HL-60/S4 treated with phorbol 12-myristate 13-acetate at 8.2 ng/mL for 4 days and 3 days (cell line): ENCODE measurements at regions not wholly inside any gene's neighbourhood (a gene's known extent, or its start where the extent isn't known, plus 50 kb on each side); places are given as distances from the start of the nearest gene placed in this dataset.

Experiments
- in situ Hi-C: fragments of 300-500 bp; cut with MboI; formaldehyde crosslinking; loops from 2 replicates; pipeline ENCODE4 v1.15.0; 2022; ENCODE audit warnings: low sequenced_read_pairs

- in situ Hi-C loops = no loop called here
Observed at GRCh38 chr15:95208071-95208470, 976.7 kb downstream of the MCTP2 start.

- in situ Hi-C loops = no loop called here
Observed at GRCh38 chr15:95208988-95209387, 977.6 kb downstream of the MCTP2 start.

GRCh38 chr15:95210436-95210981 lies 979.1 kb downstream of the MCTP2 start:
- in situ Hi-C loops = no loop called here

- in situ Hi-C loops = no loop called here
Observed at GRCh38 chr15:95215017-95215416, 983.7 kb downstream of the MCTP2 start.

- in situ Hi-C loops = no loop called here
Observed at GRCh38 chr15:95226835-95227234, 995.5 kb downstream of the MCTP2 start.

GRCh38 chr15:95227235-95227634 lies 995.9 kb downstream of the MCTP2 start:
- in situ Hi-C loops = no loop called here

GRCh38 chr15:95228856-95229555 lies 997.6 kb downstream of the MCTP2 start:
- in situ Hi-C loops = no loop called here

GRCh38 chr15:95235033-95235432 lies 1003.7 kb downstream of the MCTP2 start:
- in situ Hi-C loops = no loop called here

- in situ Hi-C loops = no loop called here
Observed at GRCh38 chr15:95247071-95247984, 1016.0 kb downstream of the MCTP2 start.

- in situ Hi-C loops = no loop called here
Observed at GRCh38 chr15:95249524-95249923, 1018.2 kb downstream of the MCTP2 start.

- in situ Hi-C loops = loop anchor here (10.0 to 25.0 kb wide), 3 partner anchors 1085 to 1992 kb away; partner anchors contain the start of gene NR2F2
Observed at GRCh38 chr15:95252404-95252803, 1021.0 kb downstream of the MCTP2 start.

GRCh38 chr15:95254263-95254662 lies 1022.9 kb downstream of the MCTP2 start:
- in situ Hi-C loops = loop anchor here (10.0 to 25.0 kb wide), 3 partner anchors 1083 to 1991 kb away; partner anchors contain the start of gene NR2F2

GRCh38 chr15:95259513-95259912 lies 1028.2 kb downstream of the MCTP2 start:
- in situ Hi-C loops = loop anchor here (10.0 to 25.0 kb wide), 3 partner anchors 1078 to 1985 kb away; partner anchors contain the start of gene NR2F2

- in situ Hi-C loops = loop anchor here (10.0 to 25.0 kb wide), 3 partner anchors 1077 to 1985 kb away; partner anchors contain the start of gene NR2F2
Observed at GRCh38 chr15:95259965-95260364, 1028.6 kb downstream of the MCTP2 start.

- in situ Hi-C loops = loop anchor here (25.0 kb wide), 2 partner anchors 1076 to 1626 kb away; partner anchors contain the start of gene NR2F2
Observed at GRCh38 chr15:95260856-95261255, 1029.5 kb downstream of the MCTP2 start.

GRCh38 chr15:95261546-95261945 lies 1030.2 kb downstream of the MCTP2 start:
- in situ Hi-C loops = loop anchor here (25.0 kb wide), 2 partner anchors 1076 to 1626 kb away; partner anchors contain the start of gene NR2F2

GRCh38 chr15:95261968-95262367 lies 1030.6 kb downstream of the MCTP2 start:
- in situ Hi-C loops = loop anchor here (25.0 kb wide), 2 partner anchors 1075 to 1625 kb away; partner anchors contain the start of gene NR2F2

- in situ Hi-C loops = loop anchor here (25.0 kb wide), 2 partner anchors 1074 to 1624 kb away; partner anchors contain the start of gene NR2F2
Observed at GRCh38 chr15:95262866-95263564, 1031.7 kb downstream of the MCTP2 start.

GRCh38 chr15:95263751-95264150 lies 1032.4 kb downstream of the MCTP2 start:
- in situ Hi-C loops = loop anchor here (25.0 kb wide), 2 partner anchors 1074 to 1624 kb away; partner anchors contain the start of gene NR2F2

GRCh38 chr15:95265419-95265997 lies 1034.1 kb downstream of the MCTP2 start:
- in situ Hi-C loops = loop anchor here (25.0 kb wide), 2 partner anchors 1072 to 1622 kb away; partner anchors contain the start of gene NR2F2
